NCI-H1105 treated with DMSO at 0.1 percent for 48 hours (cell line): ENCODE measurements at regions not wholly inside any gene's neighbourhood (a gene's known extent, or its start where the extent isn't known, plus 50 kb on each side); places are given as distances from the start of the nearest gene placed in this dataset.

Experiments used
- DNase-seq: peaks from one replicate; lab custom pipeline; 2025; lab: John Stamatoyannopoulos, UW

- DNase-seq, result no peak
Observed at GRCh38 chr4:20451986-20452385, 200.3 kb downstream of the SLIT2 start.

- no peak for DNase-seq
Observed at GRCh38 chr4:20454515-20454914, 202.8 kb downstream of the SLIT2 start.

GRCh38 chr4:20456407-20456806, 204.7 kb downstream of the SLIT2 start:
- DNase-seq, result no peak

- no peak for DNase-seq
Observed at GRCh38 chr4:20462426-20463175, 210.9 kb downstream of the SLIT2 start.

GRCh38 chr4:20463176-20463430, 211.4 kb downstream of the SLIT2 start:
- no peak for DNase-seq

GRCh38 chr4:20464381-20464780, 212.7 kb downstream of the SLIT2 start:
- no peak for DNase-seq

GRCh38 chr4:20474119-20474518, 222.4 kb downstream of the SLIT2 start:
- no peak for DNase-seq

- no peak for DNase-seq
Observed at GRCh38 chr4:20478412-20478811, 221.8 kb upstream of the PACRGL start.

GRCh38 chr4:20480165-20480947, 219.9 kb upstream of the PACRGL start:
- no peak for DNase-seq

GRCh38 chr4:20483416-20483815, 216.8 kb upstream of the PACRGL start:
- DNase-seq, result no peak

- peak; percentile 3 for DNase-seq
Observed at GRCh38 chr4:20486433-20486832, 213.8 kb upstream of the PACRGL start.

- no peak for DNase-seq
Observed at GRCh38 chr4:20487446-20487845, 212.8 kb upstream of the PACRGL start.

GRCh38 chr4:20487852-20488251, 212.4 kb upstream of the PACRGL start:
- DNase-seq, result peak; percentile 3

GRCh38 chr4:20490734-20491133, 209.5 kb upstream of the PACRGL start:
- no peak for DNase-seq

- no peak for DNase-seq
Observed at GRCh38 chr4:20493761-20494353, 206.4 kb upstream of the PACRGL start.

GRCh38 chr4:20496068-20496467, 204.2 kb upstream of the PACRGL start:
- no peak for DNase-seq

- DNase-seq, result no peak
Observed at GRCh38 chr4:20504146-20504545, 196.1 kb upstream of the PACRGL start.

GRCh38 chr4:20505927-20506326, 194.3 kb upstream of the PACRGL start:
- DNase-seq, result no peak

- DNase-seq, result no peak
Observed at GRCh38 chr4:20506827-20507226, 193.4 kb upstream of the PACRGL start.

GRCh38 chr4:20509315-20509714, 190.9 kb upstream of the PACRGL start:
- no peak for DNase-seq

GRCh38 chr4:20512033-20512792, 188.0 kb upstream of the PACRGL start:
- DNase-seq, result peak; percentile 25

- no peak for DNase-seq
Observed at GRCh38 chr4:20512985-20513384, 187.3 kb upstream of the PACRGL start.

GRCh38 chr4:20520901-20521300, 179.4 kb upstream of the PACRGL start:
- no peak for DNase-seq
